ENCODE measurements at regions not wholly inside any gene's neighbourhood (a gene's known extent, or its start where the extent isn't known, plus 50 kb on each side); places are given as distances from the start of the nearest gene placed in this dataset.

GRCh38 chr2:147495734-147496133 lies 349.1 kb upstream of the ACVR2A start:
- no peak for DNase-seq

DNA sequence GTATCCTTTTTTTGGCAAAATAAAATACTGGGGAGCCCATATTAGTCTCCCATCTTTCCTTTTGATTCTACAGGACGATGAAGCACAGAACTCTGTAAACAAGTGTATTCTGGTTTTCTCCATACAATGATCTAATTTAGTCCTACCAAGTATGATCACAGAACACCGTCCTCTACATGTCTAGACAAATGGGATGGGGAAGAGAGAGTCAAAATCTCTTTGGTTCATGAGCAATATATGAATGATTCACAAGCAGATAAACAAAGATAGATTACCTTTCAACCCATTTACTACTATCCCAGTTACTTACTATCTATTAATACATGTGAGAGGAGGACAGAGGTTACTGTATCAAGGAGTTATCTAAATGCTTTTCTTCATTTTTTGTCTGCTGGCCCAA lies 352.4 kb upstream of the ACVR2A start:
- DNase-seq: no peak

GRCh38 chr2:147491506-147491905 lies 353.3 kb upstream of the ACVR2A start:
- no peak for DNase-seq

DNA sequence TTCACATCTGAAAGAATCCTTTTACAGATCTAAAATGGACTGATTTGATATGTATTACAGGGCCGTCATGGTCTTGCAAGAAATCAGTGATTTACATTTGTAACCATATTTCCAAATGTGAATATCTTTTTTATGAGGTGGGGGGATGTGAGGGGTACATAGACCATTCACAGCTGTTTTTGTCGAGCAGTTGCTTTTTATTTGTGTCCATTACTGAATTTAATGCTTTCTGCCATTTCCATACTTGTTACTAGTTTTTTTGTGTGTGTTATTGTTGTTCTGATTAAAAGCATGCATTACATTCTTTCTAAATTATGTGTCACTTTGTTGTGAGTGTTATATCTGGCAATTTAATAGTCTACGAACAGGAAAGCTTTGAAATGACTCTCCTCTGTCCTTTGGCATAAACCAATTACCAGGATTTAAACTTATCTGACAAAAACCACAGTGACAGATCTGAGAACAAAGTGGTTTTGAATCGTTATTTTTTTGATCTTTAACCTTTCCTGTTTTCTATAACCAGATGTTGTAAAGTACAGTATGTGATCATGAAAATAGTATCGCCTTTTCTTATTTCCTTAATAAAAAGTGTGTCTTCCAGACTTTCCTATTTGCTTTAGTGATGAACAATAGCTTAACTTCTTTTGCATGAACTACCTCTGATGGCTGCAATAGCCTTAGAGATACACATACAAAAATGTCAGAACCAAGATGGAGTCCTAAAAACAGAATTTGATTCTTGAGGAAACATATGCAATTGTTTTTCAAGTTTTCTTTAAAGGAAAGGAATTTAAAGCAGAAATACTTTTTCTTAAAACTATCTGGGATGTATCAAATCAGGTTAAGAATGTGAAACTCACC lies 354.2 kb upstream of the ACVR2A start:
- DNase-seq: no peak

GRCh38 chr2:147488472-147488871 lies 356.4 kb upstream of the ACVR2A start:
- DNase-seq: no peak

- no peak for DNase-seq
Observed at GRCh38 chr2:147487978-147488289, 356.9 kb upstream of the ACVR2A start.

GRCh38 chr2:147487286-147487977 lies 357.4 kb upstream of the ACVR2A start:
- no peak for DNase-seq

DNA sequence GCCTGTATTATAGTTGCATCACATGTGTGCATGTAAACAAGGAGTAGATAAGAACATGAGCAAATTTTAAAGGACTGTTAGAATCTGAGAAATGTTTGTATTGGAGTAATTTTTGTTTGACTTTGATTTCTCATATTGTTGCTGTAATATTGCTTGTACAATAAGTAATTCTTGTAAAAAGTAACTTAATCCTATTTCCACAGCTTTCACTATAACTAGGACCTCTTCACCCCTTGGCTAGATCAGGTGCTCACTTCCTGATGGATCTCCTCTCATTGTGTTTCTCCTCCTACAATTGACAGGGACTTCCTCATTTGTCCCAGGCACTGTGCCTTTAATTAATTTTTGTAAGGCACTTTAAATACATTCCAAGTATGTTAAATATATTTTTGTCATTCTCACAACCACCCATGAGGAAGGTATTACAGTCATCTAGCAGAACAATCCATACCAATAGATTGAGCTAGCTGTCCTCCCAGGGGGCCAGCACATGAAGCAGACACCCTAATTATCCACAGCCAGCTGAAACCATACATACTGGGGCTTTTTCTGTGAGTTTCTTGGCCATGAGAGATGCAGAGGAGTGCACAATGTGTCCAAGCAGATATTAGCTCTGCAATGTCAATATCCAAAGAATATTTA lies 359.5 kb upstream of the ACVR2A start:
- DNase-seq: no peak

DNA sequence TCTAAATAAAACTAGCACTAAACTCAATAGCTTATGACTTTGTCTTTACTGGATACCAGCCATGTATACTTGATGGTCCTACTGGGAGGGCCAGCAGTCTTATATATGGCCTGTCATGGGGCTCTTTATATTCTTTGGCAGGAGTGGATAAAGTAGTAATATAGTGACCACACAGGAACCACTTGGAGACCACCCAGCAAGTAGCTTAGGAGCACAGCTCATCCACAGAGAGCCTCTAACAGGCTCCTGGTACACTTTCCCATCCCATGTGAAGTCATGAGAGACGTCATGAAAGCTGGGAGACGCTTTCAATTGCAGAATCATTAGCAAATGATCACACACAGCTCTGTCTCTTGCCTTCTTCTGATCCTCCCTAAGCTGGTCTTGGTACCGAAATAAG lies 360.9 kb upstream of the ACVR2A start:
- no peak for DNase-seq

DNA sequence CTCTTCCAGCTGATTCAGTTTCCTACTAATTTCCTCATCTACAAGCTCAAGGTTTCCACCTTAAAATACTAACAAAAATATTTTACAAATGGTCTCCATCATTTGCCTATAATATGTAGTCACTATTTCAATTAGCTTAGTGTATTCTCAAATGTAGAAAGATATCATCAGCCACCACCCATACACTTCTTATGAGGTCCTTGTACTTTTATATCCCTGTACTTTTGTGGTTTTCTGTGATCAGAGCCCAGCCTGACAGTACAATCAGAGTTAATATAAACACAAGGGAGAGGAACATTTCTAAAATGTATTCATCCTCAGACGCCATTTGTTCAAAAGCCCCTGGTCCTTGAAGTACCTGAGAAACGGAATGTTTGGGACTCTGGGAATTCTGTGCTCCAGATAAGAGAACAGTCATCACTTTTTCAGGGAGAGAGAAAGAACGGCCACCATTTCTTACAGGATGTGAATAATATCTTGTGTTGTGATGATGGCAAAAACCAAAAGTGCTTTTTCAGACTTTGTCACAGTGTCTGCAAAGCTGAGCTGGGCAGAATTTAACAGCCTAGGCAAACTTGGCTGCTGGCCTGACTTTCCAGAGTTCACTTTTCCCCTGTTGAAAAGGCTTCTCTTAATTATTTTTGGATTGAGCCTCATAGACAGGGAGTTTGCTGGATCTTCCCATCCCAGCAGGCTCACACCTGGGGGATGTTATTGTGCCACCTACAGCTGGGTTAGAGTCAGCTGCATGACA lies 361.7 kb upstream of the ACVR2A start:
- DNase-seq: no peak

GRCh38 chr2:147482111-147482895 lies 362.5 kb upstream of the ACVR2A start:
- DNase-seq: no peak

DNA sequence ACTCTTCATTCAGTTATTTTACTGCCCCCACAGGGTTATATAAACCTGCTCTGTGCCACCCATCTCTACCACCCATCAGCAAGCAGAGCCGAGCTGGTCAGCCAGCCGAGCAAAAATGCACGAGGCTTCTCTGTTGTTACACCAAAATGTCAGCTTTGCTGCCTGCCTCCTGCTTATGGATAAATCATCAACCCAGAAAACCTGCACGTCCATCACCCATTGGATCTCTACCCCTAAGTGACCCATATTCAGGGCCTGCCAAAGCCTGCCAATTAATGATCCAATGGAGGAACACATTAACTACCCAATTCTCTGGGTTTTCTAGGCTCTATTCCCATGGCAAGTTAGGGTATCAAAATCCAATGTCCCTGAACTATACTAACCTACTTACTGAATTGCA lies 365.5 kb upstream of the ACVR2A start:
- no peak for DNase-seq

DNA sequence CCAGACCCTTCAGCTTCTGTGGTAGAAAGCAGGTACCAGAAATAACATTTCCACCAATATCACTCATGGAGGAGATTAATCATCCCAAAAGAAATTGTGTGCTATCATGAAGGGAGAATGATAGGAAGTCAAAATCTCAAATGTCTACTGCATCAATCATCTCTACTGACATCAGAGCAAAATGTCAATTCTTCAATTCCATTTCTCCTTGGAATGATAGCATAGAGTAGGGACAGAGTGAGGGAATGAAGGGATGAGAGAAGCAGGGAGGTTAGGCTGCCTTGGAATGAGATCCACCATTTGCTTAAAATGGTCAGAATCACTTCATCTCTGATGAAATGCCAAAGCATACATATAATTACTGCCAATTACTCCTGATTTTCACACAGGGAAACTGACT lies 371.8 kb upstream of the ACVR2A start:
- no peak for DNase-seq

- no peak for DNase-seq
Observed at GRCh38 chr2:147471126-147471525, 373.7 kb upstream of the ACVR2A start.

DNA sequence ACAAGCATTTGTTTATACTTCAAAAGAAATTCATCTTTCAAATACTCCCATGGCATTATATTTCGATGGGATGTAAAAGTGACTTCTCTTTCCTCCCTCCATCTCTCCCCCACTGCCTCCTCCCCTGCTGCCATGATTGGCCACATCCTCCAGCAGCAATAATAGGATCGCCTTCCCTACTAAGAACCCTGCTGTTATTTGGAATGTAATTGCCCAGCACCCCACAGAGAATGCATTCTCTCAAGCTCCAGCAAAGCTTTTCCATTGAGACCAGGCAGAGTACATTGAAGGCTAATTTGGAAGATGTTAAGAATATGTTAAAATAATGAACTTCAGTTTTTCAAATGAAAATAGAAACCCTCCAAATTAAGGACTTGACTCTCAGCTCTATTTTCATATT lies 375.4 kb upstream of the ACVR2A start:
- DNase-seq: no peak

DNA sequence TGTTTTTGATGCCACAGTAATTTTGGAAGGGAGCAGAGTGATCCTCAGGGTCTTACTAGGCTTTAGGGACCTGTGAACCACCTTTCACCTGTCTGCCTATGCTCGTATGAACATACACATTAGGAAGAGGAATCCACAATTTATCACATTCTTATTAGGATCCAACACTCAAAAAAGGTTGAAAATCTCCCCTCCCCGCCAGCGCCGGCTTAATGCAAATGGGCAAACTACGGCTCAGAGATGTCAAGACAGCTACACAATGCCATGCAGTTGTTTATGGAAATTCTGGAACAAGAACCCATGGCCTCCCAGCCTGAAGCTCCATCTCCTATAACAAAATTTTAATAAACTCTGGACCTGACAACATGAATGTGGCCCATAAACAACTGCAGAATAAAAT lies 375.9 kb upstream of the ACVR2A start:
- DNase-seq: no peak

GRCh38 chr2:147468349-147468748 lies 376.5 kb upstream of the ACVR2A start:
- DNase-seq: no peak

GRCh38 chr2:147467441-147467840 lies 377.4 kb upstream of the ACVR2A start:
- no peak for DNase-seq

DNA sequence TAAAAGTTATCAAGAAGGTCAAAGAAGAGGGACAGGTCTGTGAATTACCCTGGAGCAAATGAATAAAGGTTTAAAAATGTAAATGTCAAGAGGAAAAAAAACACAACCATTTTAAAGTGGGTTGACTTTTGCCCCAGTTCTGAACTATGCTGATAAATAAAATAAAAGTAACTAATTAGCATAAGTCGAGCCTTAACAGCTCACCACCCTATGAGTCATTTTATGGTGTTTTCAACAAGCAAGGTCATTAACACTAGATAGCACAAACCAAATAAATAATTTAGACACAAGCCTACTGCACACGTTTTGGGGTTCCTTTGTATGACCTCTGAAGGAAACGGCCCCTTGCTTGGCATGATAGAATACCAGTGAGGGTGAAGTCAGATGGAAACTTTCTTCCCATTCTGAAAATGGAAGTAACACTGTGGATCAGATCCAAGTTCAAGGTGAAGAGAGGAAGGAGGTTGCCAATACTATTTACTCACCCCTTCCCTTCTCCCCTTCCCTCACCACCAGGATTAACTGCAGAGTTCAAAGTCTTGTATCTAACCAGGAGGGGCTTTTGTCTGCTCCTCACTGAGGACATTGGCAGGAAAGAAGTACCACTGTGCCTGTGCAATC lies 380.0 kb upstream of the ACVR2A start:
- no peak for DNase-seq

DNA sequence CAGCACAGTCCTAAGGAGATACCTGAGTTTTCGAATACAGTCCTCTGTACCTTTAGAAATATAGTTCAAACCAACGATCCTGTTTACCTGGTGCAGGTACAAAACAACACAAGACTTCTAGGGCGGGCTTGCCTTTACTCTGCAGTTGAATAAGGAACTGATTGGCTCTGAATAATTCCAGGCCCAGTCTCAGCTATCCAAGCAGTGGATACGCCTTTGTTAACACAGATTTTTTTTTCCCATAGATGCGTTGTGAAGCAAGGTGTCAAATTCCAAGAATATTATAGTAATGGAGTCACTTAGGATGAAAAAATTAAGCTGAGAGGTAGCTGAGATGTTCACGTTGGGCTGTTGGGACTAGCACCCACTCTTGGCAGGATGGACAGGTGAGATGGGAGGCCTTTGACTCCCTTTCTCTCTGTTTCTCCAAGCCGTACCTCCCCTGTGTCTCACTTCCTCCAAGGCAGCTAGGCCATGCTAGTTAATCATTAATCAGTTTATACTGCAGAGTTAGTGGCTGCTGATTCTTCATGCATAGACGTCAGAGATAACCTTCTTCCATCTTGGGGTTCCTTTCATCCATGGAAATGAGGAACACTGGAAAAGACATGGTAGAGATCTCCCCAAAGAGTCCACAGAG lies 380.8 kb upstream of the ACVR2A start:
- no peak for DNase-seq

- no peak for DNase-seq
Observed at GRCh38 chr2:147460155-147460554, 384.7 kb upstream of the ACVR2A start.

GRCh38 chr2:147456779-147457178 lies 388.1 kb upstream of the ACVR2A start:
- DNase-seq: no peak

Measured in NCI-H187 treated with DMSO at 0.1 percent for 48 hours (cell line).